Liver (tissue), 8 donors: ENCODE measurements at regions not wholly inside any gene's neighbourhood (a gene's known extent, or its start where the extent isn't known, plus 50 kb on each side); places are given as distances from the start of the nearest gene placed in this dataset.

Experiments
- DNase-seq: peaks from one replicate; pipeline ENCODE4 v3.0.0-alpha.2; 2017; ENCODE audit warnings: low spot score
- H3K27ac ChIP-seq, 2 donors: one replicate each; pipeline ENCODE4 v1.7.0; 2013; ENCODE audit warnings: inconsistent platforms in 2 of 2, low read length in 2 of 2, control low read depth in 1 of 2, low read depth in 1 of 2, mild to moderate bottlenecking in 1 of 2
- H3K27me3 ChIP-seq, 4 donors: one replicate each; pipeline versions ENCODE4 v1.6.1 to v1.7.0; 2013; ENCODE audit warnings: low read length in 3 of 4, inconsistent platforms in 1 of 4, mild to moderate bottlenecking in 1 of 4, moderate library complexity in 1 of 4; ENCODE audit not compliant: control insufficient read depth in 4 of 4, insufficient read depth in 4 of 4
- H3K36me3 ChIP-seq, 4 donors: one replicate each; pipeline versions ENCODE4 v1.6.1 to v1.7.0; 2013; ENCODE audit warnings: low read length in 3 of 4, mild to moderate bottlenecking in 3 of 4, low read depth in 1 of 4, moderate library complexity in 1 of 4; ENCODE audit not compliant: control insufficient read depth in 4 of 4, insufficient read depth in 3 of 4
- H3K4me1 ChIP-seq, 4 donors: one replicate each; pipeline versions ENCODE4 v1.6.1 to v1.7.0; 2013; ENCODE audit warnings: low read length in 3 of 4, mild to moderate bottlenecking in 3 of 4, moderate library complexity in 1 of 4; ENCODE audit not compliant: control insufficient read depth in 4 of 4, insufficient read depth in 4 of 4
- H3K4me3 ChIP-seq, 3 donors: one replicate each; pipeline versions ENCODE4 v1.6.1 to v1.7.0; 2013; ENCODE audit warnings: low read length in 3 of 3, control low read depth in 1 of 3, low read depth in 1 of 3, mild to moderate bottlenecking in 1 of 3
- H3K9ac ChIP-seq, 2 donors: one replicate each; pipeline ENCODE4 v1.7.0; 2013; ENCODE audit warnings: low read length in 2 of 2, mild to moderate bottlenecking in 2 of 2, moderate library complexity in 2 of 2, control low read depth in 1 of 2, low read depth in 1 of 2
- H3K9me3 ChIP-seq, 4 donors: one replicate each; pipeline versions ENCODE4 v1.6.1 to v1.7.0; 2013; ENCODE audit warnings: low read length in 3 of 4; ENCODE audit not compliant: control insufficient read depth in 4 of 4
- EGR1 ChIP-seq, 2 donors: IDR thresholded peaks; 2 replicates each; pipeline ENCODE4 v1.6.1; 2016 to 2018; ENCODE audit warnings: antibody characterized with exemption in 2 of 2, low read depth in 2 of 2
- FOXA1 ChIP-seq: IDR thresholded peaks from 2 replicates; pipeline ENCODE4 v1.6.1; 2016; ENCODE audit warnings: antibody characterized with exemption
- FOXA2 ChIP-seq: IDR thresholded peaks from 2 replicates; pipeline ENCODE4 v1.6.1; 2016; ENCODE audit warnings: antibody characterized with exemption
- GABPA ChIP-seq, 2 donors: IDR thresholded peaks in 1 of 2; conservative IDR thresholded peaks in 1 of 2; 2 replicates each; pipeline ENCODE4 v1.6.1; 2016; ENCODE audit warnings: antibody characterized with exemption in 2 of 2, mild to moderate bottlenecking in 1 of 2, moderate library complexity in 1 of 2
- HNF4A ChIP-seq, 2 donors: conservative IDR thresholded peaks; 2 replicates each; pipeline ENCODE4 v1.6.1; 2016; ENCODE audit warnings: antibody characterized with exemption in 2 of 2, mild to moderate bottlenecking in 2 of 2
- HNF4G ChIP-seq: IDR thresholded peaks from 2 replicates; pipeline ENCODE4 v1.6.1; 2016; ENCODE audit warnings: antibody characterized with exemption
- JUND ChIP-seq, 2 donors: IDR thresholded peaks; 2 replicates each; pipeline ENCODE4 v1.6.1; 2016; ENCODE audit warnings: antibody characterized with exemption in 2 of 2
- MAX ChIP-seq: IDR thresholded peaks from 2 replicates; pipeline ENCODE4 v1.6.1; 2016; ENCODE audit warnings: antibody characterized with exemption
- RAD21 ChIP-seq, 2 donors: IDR thresholded peaks; 2 replicates each; pipeline ENCODE4 v1.6.1; 2016; ENCODE audit warnings: antibody characterized with exemption in 2 of 2, mild to moderate bottlenecking in 2 of 2
- REST ChIP-seq: IDR thresholded peaks from 2 replicates; pipeline ENCODE4 v1.6.1; 2016; ENCODE audit warnings: antibody characterized with exemption, mild to moderate bottlenecking
- RXRA ChIP-seq, 2 donors: IDR thresholded peaks; 2 replicates each; pipeline ENCODE4 v1.6.1; 2017 to 2018; ENCODE audit warnings: antibody characterized with exemption in 2 of 2, mild to moderate bottlenecking in 1 of 2
- SP1 ChIP-seq: IDR thresholded peaks from 2 replicates; pipeline ENCODE4 v1.6.1; 2018; ENCODE audit warnings: antibody characterized with exemption, mild to moderate bottlenecking
- TAF1 ChIP-seq: conservative IDR thresholded peaks from 2 replicates; pipeline ENCODE4 v1.6.1; 2016; ENCODE audit warnings: antibody characterized with exemption, mild to moderate bottlenecking
- YY1 ChIP-seq: IDR thresholded peaks from 2 replicates; pipeline ENCODE4 v1.6.1; 2016; ENCODE audit warnings: antibody characterized with exemption, mild to moderate bottlenecking
- WGBS: extraction: QIAGEN DNeasy Blood & Tissue Kit; methylation state at CpG from one replicate; pipeline ENCODE4 v1.1.7; 2013; 5-methylcytosine and 5-hydroxymethylcytosine counted together
- TF ChIP-seq, protein P1 (sequence below): IDR thresholded peaks from 2 replicates; pipeline ENCODE4 v1.6.1; 2016; ENCODE audit warnings: antibody characterized with exemption
- TF ChIP-seq, protein P2 (sequence below): IDR thresholded peaks from 2 replicates; pipeline ENCODE4 v1.6.1; 2016; ENCODE audit warnings: antibody characterized with exemption
- TF ChIP-seq, protein P3 (sequence below): fragments of 150-350 bp; IDR thresholded peaks from 2 replicates; pipeline ENCODE4 v1.5.1; 2017; ENCODE audit warnings: improper control_type of control experiment, low read depth, low read length; ENCODE audit not compliant: missing input control
- donor health status: healthy.
- donor health status: healthy.
- donor health status: healthy.
- donor health status: healthy.
- donor health status: healthy.

- H3K36me3 ChIP-seq: no peaks in the 10 kb centered on the region
- no peak overlapping the region for H3K9ac ChIP-seq
- DNase-seq: no peak
- 72% methylated on average over 7 of the region's 7 CpGs for WGBS
- TF ChIP-seq YY1 (no peak), FOXA1 (no peak), RXRA (IDR thresholded peaks at IDR 0.05) (no peak), REST (no peak), JUND (IDR thresholded peaks at IDR 0.05) (no peak), HNF4A (conservative IDR thresholded peaks at IDR 0.05) (no peak), GABPA (IDR thresholded peaks at IDR 0.05 in 1 of 2, conservative IDR thresholded peaks at IDR 0.05 in 1 of 2) (no peak), TAF1 (no peak), RAD21 (IDR thresholded peaks at IDR 0.05) (no peak)
- TF ChIP-seq, protein P1, sequence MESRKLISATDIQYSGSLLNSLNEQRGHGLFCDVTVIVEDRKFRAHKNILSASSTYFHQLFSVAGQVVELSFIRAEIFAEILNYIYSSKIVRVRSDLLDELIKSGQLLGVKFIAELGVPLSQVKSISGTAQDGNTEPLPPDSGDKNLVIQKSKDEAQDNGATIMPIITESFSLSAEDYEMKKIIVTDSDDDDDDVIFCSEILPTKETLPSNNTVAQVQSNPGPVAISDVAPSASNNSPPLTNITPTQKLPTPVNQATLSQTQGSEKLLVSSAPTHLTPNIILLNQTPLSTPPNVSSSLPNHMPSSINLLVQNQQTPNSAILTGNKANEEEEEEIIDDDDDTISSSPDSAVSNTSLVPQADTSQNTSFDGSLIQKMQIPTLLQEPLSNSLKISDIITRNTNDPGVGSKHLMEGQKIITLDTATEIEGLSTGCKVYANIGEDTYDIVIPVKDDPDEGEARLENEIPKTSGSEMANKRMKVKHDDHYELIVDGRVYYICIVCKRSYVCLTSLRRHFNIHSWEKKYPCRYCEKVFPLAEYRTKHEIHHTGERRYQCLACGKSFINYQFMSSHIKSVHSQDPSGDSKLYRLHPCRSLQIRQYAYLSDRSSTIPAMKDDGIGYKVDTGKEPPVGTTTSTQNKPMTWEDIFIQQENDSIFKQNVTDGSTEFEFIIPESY: no peak
- TF ChIP-seq, protein P2, sequence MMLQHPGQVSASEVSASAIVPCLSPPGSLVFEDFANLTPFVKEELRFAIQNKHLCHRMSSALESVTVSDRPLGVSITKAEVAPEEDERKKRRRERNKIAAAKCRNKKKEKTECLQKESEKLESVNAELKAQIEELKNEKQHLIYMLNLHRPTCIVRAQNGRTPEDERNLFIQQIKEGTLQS: no peak
- no peak overlapping the region for H3K27ac ChIP-seq
- H3K4me1 ChIP-seq: no peaks in the 10 kb centered on the region
- no peak overlapping the region for H3K4me3 ChIP-seq
- H3K27me3 ChIP-seq: no peaks in the 10 kb centered on the region
- no peaks in the 10 kb centered on the region for H3K9me3 ChIP-seq
Observed at GRCh38 chr5:122581629-122582028, 193.3 kb upstream of the SNX2 start.

DNA sequence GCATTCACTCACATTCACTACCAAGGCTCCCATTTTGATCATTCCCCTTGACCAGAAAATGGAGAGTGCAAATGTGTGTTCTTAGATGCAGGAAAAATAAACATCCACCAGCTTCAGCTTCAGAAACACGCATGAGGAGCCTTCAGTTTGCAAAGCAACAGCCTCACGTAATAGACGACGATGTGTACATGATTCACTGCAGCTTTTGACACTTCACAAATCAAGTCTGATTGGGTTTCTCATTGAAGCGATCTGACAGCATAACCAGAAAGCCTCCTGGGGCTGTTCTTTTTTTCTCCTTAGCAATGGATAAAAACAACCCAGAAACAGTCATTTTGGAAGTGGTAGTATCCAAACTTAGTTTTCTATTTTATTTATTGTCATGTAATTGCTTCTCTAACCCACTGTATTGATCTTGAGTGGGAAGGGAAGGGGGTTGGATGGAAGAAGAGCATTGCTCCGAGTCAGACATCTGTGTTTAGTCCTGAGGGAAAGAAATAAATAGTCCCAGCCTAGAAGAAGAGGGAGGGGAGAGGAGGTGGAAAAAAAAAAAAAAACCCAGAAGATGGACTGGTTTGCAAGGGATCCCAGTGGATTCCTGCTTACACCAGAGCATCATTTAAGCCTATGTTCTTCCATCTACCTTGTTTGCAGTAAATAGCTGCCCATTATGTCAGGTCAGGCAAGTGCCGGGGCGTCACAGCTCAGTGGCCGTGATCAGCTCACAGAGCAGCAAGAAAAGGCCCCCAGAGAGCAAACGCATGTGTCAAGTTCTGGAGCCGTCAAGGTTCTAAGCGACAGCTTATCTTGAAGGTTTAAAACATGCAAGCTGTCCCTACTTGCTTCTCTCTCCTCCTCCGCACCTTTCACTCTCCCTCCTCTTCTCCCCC is 190.2 kb upstream of the SNX2 start:
- Histone ChIP-seq H3K27ac (no peak overlapping the region), H3K4me1 (no peaks in the 10 kb centered on the region), H3K9me3 (no peaks in the 10 kb centered on the region), H3K9ac (no peak overlapping the region), H3K4me3 (no peak overlapping the region), H3K27me3 (no peaks in the 10 kb centered on the region), H3K36me3 (no peaks in the 10 kb centered on the region)
- WGBS: 56% methylated on average over 13 of the region's 13 CpGs
- DNase-seq: no peak
- no peak for TF ChIP-seq MAX
- no peak for TF ChIP-seq FOXA1
- TF ChIP-seq, protein P1: no peak
- no peak for TF ChIP-seq REST
- no peak for TF ChIP-seq JUND (IDR thresholded peaks at IDR 0.05)
- TF ChIP-seq HNF4G: no peak
- TF ChIP-seq RAD21 (IDR thresholded peaks at IDR 0.05): no peak
- no peak for TF ChIP-seq YY1
- no peak for TF ChIP-seq TAF1
- no peak for TF ChIP-seq EGR1 (IDR thresholded peaks at IDR 0.05; ENCODE audit: low read depth in 2 of 2)
- TF ChIP-seq, protein P3, sequence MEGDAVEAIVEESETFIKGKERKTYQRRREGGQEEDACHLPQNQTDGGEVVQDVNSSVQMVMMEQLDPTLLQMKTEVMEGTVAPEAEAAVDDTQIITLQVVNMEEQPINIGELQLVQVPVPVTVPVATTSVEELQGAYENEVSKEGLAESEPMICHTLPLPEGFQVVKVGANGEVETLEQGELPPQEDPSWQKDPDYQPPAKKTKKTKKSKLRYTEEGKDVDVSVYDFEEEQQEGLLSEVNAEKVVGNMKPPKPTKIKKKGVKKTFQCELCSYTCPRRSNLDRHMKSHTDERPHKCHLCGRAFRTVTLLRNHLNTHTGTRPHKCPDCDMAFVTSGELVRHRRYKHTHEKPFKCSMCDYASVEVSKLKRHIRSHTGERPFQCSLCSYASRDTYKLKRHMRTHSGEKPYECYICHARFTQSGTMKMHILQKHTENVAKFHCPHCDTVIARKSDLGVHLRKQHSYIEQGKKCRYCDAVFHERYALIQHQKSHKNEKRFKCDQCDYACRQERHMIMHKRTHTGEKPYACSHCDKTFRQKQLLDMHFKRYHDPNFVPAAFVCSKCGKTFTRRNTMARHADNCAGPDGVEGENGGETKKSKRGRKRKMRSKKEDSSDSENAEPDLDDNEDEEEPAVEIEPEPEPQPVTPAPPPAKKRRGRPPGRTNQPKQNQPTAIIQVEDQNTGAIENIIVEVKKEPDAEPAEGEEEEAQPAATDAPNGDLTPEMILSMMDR: no peak
- TF ChIP-seq RXRA (IDR thresholded peaks at IDR 0.05): no peak
- no peak for TF ChIP-seq SP1
- TF ChIP-seq FOXA2: no peak
